ENCODE measurements at regions not wholly inside any gene's neighbourhood (a gene's known extent, or its start where the extent isn't known, plus 50 kb on each side); places are given as distances from the start of the nearest gene placed in this dataset.

- no peak for DNase-seq (ENCODE audit: low read depth in 2 of 2)
Measured at GRCh38 chr5:2297991-2298390, 415.3 kb upstream of the IRX4 start.

- no peak for DNase-seq (ENCODE audit: low read depth in 2 of 2)
Measured at GRCh38 chr5:2295476-2295875, 412.8 kb upstream of the IRX4 start.

- no peak for DNase-seq (ENCODE audit: low read depth in 2 of 2)
Measured at GRCh38 chr5:2293906-2294305, 411.2 kb upstream of the IRX4 start.

DNA sequence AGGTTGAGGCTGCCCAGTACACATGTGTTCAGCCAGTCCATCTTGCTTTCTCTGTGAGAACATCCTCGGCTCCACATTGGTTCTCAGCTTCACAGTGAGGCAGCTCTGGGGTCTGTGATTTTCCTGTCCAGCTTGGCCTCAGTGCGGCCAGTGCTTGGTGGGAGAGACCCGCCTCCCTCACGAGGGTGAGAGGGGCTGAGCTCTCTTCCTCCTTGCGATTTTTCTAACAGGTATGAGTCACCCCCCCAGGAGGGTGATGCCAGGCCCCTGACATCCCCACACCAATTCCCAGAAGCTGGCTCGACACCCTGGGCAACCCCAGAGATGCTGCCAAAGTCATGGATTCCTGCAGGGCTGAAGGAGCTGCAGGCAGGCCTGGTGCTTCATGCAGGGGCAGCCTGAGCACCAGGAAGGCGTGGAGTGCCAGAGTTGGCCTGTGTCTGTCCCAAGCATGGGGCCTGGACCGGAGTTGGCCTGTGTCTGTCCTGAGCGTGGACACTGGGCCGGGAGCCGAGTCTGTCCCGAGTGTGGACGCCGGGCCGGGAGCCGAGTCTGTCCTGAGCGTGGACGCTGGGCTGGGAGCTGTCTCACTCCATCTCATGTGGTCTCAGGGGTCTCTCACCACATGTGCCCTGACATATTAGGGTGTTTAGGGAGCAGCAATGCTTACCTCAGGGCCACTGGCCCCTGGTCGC, 408.6 kb upstream of the IRX4 start:
- no peak for DNase-seq (ENCODE audit: low read depth in 2 of 2)

DNA sequence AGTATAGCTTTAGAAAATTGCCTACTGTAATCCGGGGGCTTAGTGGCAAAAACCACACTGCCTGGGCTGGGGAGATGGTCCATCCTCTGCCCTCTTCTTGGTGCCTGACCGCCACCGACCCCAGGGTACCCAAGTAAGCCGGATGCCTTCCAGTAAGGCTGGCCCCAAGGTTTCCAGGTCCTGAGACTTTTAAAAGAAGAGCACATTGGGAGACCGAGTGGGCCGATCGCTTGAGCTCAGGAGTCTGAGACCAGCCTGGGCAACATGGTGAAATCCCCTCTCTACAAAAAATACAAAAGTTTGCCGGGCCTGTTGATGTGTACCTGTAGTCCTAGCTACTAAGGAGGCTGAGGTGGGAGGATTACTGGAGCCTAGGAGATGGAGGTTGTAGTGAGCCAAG, 406.7 kb upstream of the IRX4 start:
- DNase-seq (ENCODE audit: low read depth in 2 of 2) = no peak

DNA sequence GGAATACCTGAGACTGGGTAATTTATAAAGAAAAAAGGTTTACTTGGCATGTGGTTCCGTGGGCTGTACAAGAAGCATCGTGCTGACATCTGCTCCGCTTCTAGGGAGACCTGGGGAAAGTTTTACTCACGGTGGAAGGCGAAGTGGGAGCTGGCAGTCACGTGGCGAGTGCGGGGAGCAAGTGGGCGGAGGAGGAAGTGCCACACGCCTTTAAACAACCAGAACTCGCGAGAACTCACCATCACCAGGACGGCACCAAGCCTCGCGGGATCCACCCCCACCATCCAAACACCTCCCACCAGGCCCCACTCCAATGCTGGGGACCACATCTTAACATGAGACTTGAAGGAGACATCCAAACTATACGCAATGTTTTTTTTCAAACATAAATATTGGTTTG, 406.2 kb upstream of the IRX4 start:
- DNase-seq (ENCODE audit: low read depth in 2 of 2) = no peak

DNA sequence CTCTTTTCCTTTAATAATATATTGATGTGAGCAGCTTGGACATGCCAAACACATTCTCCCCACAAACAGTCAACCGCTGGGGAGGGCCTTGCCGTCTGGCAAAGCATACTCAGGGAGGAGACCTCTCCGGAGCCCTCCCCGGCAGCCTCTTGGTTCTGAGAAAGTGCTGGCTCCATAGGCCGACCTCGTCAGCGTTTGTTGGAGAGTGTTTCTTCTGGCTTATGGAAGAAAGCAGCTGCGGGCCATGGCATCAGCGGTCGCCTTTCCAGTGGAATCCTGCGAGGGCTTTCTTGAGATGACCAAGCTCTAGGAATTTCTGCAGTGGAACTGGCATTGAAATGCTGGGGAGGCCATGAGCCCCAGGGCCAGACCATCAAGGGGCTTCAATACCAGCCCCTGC, 405.7 kb upstream of the IRX4 start:
- no peak for DNase-seq (ENCODE audit: low read depth in 2 of 2)

DNA sequence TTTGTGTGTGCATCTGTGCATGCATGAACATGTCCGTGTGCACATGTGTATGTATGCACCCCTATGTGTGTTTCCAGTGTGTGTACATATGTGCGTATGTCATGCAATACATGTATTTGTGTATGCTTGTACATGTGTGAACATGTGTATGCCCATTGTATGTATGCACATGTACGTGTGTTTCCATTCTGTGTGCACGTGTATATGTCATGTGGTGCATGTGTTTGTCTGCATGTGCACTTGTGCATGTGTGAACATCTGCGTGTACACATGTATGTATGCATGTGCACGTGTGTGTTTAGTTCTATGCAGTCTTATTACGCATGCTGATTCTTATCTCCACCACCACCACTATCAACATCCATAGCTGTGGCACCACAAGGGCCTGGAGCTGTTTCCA, 403.5 kb upstream of the IRX4 start:
- no peak for DNase-seq (ENCODE audit: low read depth in 2 of 2)

- DNase-seq (ENCODE audit: low read depth in 2 of 2) = no peak
Measured at GRCh38 chr5:2284678-2285077, 402.0 kb upstream of the IRX4 start.

DNA sequence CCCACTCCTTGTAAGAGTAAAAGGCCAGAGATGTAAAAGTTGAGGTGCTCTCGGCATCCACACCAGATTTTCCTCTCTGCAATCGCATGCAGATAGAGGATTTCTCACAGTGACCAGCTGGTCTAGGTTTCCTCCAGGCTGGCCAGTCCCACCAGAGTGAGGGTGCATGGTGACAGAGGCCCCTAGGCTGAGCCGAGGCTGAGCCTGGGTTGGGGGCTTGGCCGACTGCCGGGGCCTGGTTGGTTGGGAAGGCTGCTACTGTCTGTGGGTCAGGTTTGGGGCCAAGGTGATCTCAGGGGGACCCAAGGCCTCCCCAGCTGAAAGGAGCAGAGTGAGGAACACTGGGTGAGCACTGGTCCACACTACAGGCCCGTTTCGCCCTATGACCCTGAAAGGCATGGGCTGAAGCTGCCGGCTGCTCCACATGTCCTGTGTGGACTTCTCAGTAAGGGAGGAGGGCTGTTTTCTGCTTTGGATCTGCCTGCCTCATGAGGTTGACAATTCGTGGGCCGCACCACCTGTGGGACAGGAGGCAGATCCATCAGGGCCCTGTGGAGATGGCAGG, 400.8 kb upstream of the IRX4 start:
- DNase-seq (ENCODE audit: low read depth in 2 of 2) = no peak

GRCh38 chr5:2282893-2283292, 400.2 kb upstream of the IRX4 start:
- DNase-seq (ENCODE audit: low read depth in 2 of 2) = no peak

DNA sequence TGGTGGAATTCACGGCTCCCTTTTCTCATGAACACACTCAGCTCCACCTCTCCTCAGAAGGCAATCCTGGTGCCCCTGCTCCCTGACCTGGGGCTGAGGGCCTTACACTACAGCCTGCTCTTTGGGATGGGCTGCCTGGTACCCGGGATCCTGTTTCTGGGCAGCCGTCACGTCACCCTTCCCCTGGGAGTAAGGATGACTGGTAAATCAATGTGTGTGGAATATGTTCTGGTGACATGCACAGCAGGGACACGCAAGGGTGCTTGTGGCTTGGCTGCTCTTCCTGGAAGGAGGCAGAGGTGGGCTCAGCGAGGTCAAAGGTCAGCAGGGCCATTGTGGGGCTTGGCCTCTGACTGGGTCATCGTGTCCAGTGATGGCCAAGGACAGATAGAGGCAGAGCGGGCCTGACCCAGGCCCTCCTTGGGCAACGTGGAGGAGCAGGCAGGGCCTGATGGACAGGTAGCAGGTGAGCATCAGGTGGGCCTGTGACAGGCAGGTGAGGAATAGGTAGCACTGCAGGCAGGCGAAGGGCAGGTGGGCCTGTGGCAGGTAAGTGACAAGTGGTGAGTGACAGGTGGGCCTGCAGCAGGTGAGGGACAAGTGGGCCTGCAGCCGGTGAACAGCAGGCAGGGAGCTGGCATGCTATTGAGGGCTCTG, 399.4 kb upstream of the IRX4 start:
- no peak for DNase-seq (ENCODE audit: low read depth in 2 of 2)

- DNase-seq (ENCODE audit: low read depth in 2 of 2) = no peak
Measured at GRCh38 chr5:2281446-2281845, 398.7 kb upstream of the IRX4 start.

- DNase-seq (ENCODE audit: low read depth in 2 of 2) = no peak
Measured at GRCh38 chr5:2280318-2280717, 397.6 kb upstream of the IRX4 start.

DNA sequence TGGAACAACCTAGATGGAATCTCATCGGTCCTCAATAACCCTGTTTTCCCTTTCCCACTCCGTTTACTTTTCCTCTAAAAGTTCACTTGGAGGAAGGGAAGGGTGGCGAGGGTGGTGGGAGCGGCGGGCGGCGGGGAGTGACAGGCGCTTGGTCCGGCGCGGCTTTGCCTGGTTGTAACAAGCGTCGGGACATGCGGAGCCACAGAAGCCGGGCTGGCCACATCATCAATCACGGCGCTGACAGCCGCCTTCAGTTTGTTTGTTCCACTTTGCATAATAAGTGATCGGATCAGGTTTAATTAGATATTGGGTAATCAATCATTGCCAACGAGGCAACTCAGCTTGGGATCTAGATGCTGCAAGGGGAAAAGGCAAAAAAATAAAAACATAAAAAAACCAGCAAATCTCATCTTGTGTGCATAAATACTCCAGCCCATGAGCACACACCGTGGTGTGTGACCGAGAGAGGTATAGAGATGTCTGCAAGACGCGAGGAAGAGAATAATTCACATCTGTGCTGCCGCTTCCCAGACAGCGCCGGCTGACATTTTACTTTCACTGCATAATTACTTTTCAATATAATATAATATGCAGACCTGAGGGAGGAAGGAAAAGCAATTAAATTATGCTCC, 396.2 kb upstream of the IRX4 start:
- no peak for DNase-seq (ENCODE audit: low read depth in 2 of 2)

DNA sequence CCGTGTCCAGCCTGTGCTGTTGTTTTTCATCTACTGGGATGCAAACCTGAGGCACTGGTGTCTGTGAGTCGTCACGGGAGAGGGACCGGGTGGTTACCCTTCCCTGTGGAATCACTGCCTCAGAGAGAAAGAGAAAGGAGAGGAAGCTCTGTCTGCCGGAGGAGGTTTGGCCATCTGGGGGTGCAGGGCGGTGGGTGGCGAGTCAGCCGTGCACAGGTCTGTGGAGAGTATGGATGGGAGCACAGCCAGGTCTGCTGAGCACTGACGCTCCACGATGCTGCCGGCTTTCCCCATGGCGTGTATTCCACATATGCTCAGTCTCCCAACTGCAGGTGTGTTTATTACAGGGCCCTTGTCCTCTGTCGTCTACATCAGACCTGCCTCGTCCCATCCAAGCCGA, 395.2 kb upstream of the IRX4 start:
- DNase-seq (ENCODE audit: low read depth in 2 of 2) = no peak

GRCh38 chr5:2276101-2276500, 393.4 kb upstream of the IRX4 start:
- DNase-seq (ENCODE audit: low read depth in 2 of 2) = no peak

GRCh38 chr5:2272755-2273154, 390.0 kb upstream of the IRX4 start:
- DNase-seq (ENCODE audit: low read depth in 2 of 2) = no peak

GRCh38 chr5:2272039-2272438, 389.3 kb upstream of the IRX4 start:
- DNase-seq (ENCODE audit: low read depth in 2 of 2) = no peak

- DNase-seq (ENCODE audit: low read depth in 2 of 2) = no peak
Measured at GRCh38 chr5:2271316-2271715, 388.6 kb upstream of the IRX4 start.

DNA sequence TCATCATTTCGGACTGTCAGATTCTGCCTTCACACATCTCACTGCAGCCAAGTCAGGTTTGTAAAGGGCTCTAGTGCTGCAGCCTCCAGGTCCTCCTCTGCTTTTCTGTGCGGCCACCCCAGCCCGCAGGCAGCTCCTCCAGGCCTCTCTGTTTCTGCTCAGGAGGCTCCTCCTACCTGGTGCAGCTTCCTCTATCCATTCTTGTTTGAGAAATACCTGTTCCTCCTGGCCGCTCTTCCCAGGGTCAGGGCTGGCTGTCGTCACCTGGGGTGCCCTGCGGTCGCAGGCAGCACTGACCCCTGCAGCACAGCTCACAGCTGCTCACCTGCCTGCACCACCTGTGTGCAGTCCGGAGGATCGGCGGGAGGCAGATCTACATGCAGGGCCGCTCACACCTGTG, 387.7 kb upstream of the IRX4 start:
- DNase-seq (ENCODE audit: low read depth in 2 of 2) = no peak

- DNase-seq (ENCODE audit: low read depth in 2 of 2) = no peak
Measured at GRCh38 chr5:2269656-2270055, 386.9 kb upstream of the IRX4 start.

DNA sequence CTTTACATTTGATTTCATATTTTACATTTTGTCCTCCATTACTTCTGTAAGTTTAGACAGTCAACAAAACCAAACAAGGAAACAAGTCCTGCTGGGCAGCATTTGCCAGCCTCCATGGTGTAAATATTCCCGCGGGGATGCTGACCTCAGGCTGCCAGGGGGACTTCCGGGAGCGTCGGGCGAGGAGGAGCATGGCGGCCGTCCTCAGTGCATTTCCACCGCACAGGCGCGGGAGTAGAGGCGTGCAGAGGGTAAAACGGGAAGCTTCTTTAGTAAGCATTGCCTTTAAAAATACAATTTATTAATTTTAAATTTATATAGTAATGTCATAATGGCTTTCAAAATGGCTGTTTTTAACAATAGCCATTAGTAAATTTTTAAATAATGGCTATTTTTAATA, 385.3 kb upstream of the IRX4 start:
- DNase-seq (ENCODE audit: low read depth in 2 of 2) = no peak
